ENCODE measurements at regions not wholly inside any gene's neighbourhood (a gene's known extent, or its start where the extent isn't known, plus 50 kb on each side); places are given as distances from the start of the nearest gene placed in this dataset.

DNA sequence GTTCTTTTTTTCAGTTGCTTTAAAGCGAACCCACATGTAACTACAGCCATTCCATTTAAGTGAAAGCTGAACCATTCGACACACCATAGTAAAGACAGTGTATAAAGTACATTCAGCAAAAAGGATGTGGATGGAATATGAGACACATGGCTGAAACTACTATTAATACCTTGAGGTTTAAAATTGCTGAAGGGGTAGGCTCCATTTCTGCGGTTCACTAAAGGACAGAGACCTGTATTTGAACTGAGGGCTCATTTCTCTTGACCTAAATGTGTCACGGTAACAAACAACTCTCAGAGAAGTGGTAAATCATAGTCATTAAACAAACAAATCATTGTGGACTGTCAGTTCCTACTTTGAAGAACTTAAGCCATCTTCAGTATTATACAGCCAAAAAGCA lies 1085.6 kb upstream of the TENM3 start:
- Histone ChIP-seq H4K5ac (ENCODE audit: low read length) (no peak overlapping the region), H3K4me3 (ENCODE audit: low read length) (no peak overlapping the region), H3K56ac (ENCODE audit: low read length) (no peak overlapping the region), H3K79me1 (ENCODE audit: low read length) (no peaks in the 10 kb centered on the region), H2BK15ac (replicated peaks; ENCODE audit: low read depth) (no peak overlapping the region), H2BK5ac (ENCODE audit: low read length) (no peak overlapping the region), H2AK5ac (ENCODE audit: low read length) (no peak overlapping the region), H3K18ac (ENCODE audit: low read length) (no peak overlapping the region), H3K4me1 (ENCODE audit: control insufficient read depth, low read depth, low read length) (no peaks in the 10 kb centered on the region), H3K4me2 (ENCODE audit: low read length) (no peak overlapping the region), H3K27ac (ENCODE audit: low read depth, low read length) (no peak overlapping the region), H3K4ac (ENCODE audit: low read depth, low read length) (no peak overlapping the region), H2BK120ac (ENCODE audit: low read depth, low read length) (no peak overlapping the region), H3K23ac (ENCODE audit: low read length) (no peak overlapping the region), H4K8ac (ENCODE audit: low read depth, low read length) (no peak overlapping the region), H3K79me2 (ENCODE audit: control insufficient read depth, insufficient read depth, low read length) (no peaks in the 10 kb centered on the region), H3K36me3 (ENCODE audit: control insufficient read depth, insufficient read depth, low read length) (no peaks in the 10 kb centered on the region), H3K27me3 (ENCODE audit: insufficient read depth, low read length, poor library complexity) (no peaks in the 10 kb centered on the region), H3K9ac (ENCODE audit: low read length) (no peak overlapping the region)
- no peak for DNase-seq
- WGBS (ENCODE audit: extremely low coverage, insufficient coverage, low lambda C conversion rate) = no CpG with 5 or more reads among the region's 4 CpGs

DNA sequence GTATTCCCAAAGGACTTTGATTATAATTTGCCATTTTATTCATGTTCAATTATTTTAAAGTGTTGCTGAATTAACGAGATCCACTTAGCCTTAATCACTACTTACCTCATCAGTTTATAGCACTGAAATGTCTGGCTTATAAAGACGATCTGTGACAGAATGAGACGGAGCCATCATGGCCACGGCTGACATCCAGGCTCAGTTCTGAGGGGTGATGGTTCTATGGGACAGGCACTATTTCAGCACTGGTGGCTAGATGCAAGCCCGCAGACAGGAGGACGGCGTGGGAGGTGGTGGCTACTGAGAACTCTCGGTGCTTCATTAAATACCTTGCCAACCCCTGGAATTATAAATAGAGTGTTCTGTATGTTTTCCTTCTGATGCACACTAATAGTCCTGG lies 1084.2 kb upstream of the TENM3 start:
- H3K27ac ChIP-seq (ENCODE audit: low read depth, low read length) = no peak overlapping the region
- H3K18ac ChIP-seq (ENCODE audit: low read length) = no peak overlapping the region
- DNase-seq = no peak
- no peaks in the 10 kb centered on the region for H3K79me1 ChIP-seq (ENCODE audit: low read length)
- H3K4ac ChIP-seq (ENCODE audit: low read depth, low read length) = no peak overlapping the region
- no peak overlapping the region for H3K56ac ChIP-seq (ENCODE audit: low read length)
- no peak overlapping the region for H2BK5ac ChIP-seq (ENCODE audit: low read length)
- H2BK15ac ChIP-seq (replicated peaks; ENCODE audit: low read depth) = no peak overlapping the region
- no peak overlapping the region for H3K4me2 ChIP-seq (ENCODE audit: low read length)
- WGBS (ENCODE audit: extremely low coverage, insufficient coverage, low lambda C conversion rate) = no CpG with 5 or more reads among the region's 8 CpGs
- no peak overlapping the region for H3K9ac ChIP-seq (ENCODE audit: low read length)
- H3K27me3 ChIP-seq (ENCODE audit: insufficient read depth, low read length, poor library complexity) = no peaks in the 10 kb centered on the region
- H4K5ac ChIP-seq (ENCODE audit: low read length) = no peak overlapping the region
- no peak overlapping the region for H3K23ac ChIP-seq (ENCODE audit: low read length)
- H4K8ac ChIP-seq (ENCODE audit: low read depth, low read length) = no peak overlapping the region
- no peak overlapping the region for H2AK5ac ChIP-seq (ENCODE audit: low read length)
- H3K4me3 ChIP-seq (ENCODE audit: low read length) = no peak overlapping the region
- H3K4me1 ChIP-seq (ENCODE audit: control insufficient read depth, low read depth, low read length) = no peaks in the 10 kb centered on the region
- no peak overlapping the region for H2BK120ac ChIP-seq (ENCODE audit: low read depth, low read length)
- no peaks in the 10 kb centered on the region for H3K79me2 ChIP-seq (ENCODE audit: control insufficient read depth, insufficient read depth, low read length)
- no peaks in the 10 kb centered on the region for H3K36me3 ChIP-seq (ENCODE audit: control insufficient read depth, insufficient read depth, low read length)

DNA sequence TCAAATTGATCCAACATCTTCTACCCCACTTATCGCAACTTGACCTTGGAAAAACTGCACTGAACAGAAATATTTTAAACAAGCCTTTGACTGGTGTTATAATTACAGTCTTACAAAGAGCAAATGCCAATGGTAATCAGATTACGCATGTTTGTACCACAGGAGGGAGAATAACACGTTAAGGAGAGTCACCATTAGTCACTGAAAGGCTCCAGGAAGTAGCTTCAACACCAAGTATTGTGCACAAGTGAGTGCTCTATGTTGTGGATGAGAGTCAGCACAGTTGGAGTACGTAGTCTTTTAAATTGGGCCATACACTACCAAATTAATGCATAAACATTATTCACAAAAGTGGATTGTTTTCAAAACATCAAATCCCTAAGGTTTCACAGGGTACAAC lies 1081.5 kb upstream of the TENM3 start:
- Histone ChIP-seq H4K5ac (ENCODE audit: low read length) (no peak overlapping the region), H2BK120ac (ENCODE audit: low read depth, low read length) (no peak overlapping the region), H3K4me2 (ENCODE audit: low read length) (no peak overlapping the region), H3K4me1 (ENCODE audit: control insufficient read depth, low read depth, low read length) (no peaks in the 10 kb centered on the region), H3K27ac (ENCODE audit: low read depth, low read length) (no peak overlapping the region), H3K4ac (ENCODE audit: low read depth, low read length) (no peak overlapping the region), H3K56ac (ENCODE audit: low read length) (no peak overlapping the region), H3K36me3 (ENCODE audit: control insufficient read depth, insufficient read depth, low read length) (no peaks in the 10 kb centered on the region), H3K9ac (ENCODE audit: low read length) (no peak overlapping the region), H3K79me2 (ENCODE audit: control insufficient read depth, insufficient read depth, low read length) (no peaks in the 10 kb centered on the region), H2BK15ac (replicated peaks; ENCODE audit: low read depth) (no peak overlapping the region), H2BK5ac (ENCODE audit: low read length) (no peak overlapping the region), H3K23ac (ENCODE audit: low read length) (no peak overlapping the region), H3K18ac (ENCODE audit: low read length) (no peak overlapping the region), H4K8ac (ENCODE audit: low read depth, low read length) (no peak overlapping the region), H3K4me3 (ENCODE audit: low read length) (no peak overlapping the region), H3K79me1 (ENCODE audit: low read length) (no peaks in the 10 kb centered on the region), H2AK5ac (ENCODE audit: low read length) (no peak overlapping the region), H3K27me3 (ENCODE audit: insufficient read depth, low read length, poor library complexity) (no peaks in the 10 kb centered on the region)
- DNase-seq = no peak
- WGBS (ENCODE audit: extremely low coverage, insufficient coverage, low lambda C conversion rate) = no CpG with 5 or more reads among the region's 4 CpGs

DNA sequence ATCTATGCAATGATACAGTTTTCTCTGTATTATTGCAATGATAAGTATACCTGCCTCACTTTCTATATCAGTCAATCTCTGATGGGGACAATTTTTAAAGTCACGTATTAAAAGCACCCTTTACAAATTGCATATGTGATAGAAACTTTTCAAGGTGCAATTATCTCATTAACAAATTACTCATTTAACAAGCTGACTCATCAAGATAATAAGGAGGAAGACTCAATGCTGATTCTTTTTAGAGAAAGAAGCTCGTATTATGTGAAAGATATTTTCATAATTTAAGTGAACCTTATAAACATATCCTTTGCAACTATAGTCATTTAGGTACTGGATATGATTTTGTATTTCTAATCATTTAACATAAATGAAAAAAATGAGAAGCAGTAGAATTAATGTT lies 1080.9 kb upstream of the TENM3 start:
- no peak overlapping the region for H3K4me2 ChIP-seq (ENCODE audit: low read length)
- H3K23ac ChIP-seq (ENCODE audit: low read length) = no peak overlapping the region
- no peak overlapping the region for H3K4ac ChIP-seq (ENCODE audit: low read depth, low read length)
- H4K8ac ChIP-seq (ENCODE audit: low read depth, low read length) = no peak overlapping the region
- no peaks in the 10 kb centered on the region for H3K27me3 ChIP-seq (ENCODE audit: insufficient read depth, low read length, poor library complexity)
- no peaks in the 10 kb centered on the region for H3K4me1 ChIP-seq (ENCODE audit: control insufficient read depth, low read depth, low read length)
- no peak overlapping the region for H3K18ac ChIP-seq (ENCODE audit: low read length)
- no peaks in the 10 kb centered on the region for H3K36me3 ChIP-seq (ENCODE audit: control insufficient read depth, insufficient read depth, low read length)
- H3K79me2 ChIP-seq (ENCODE audit: control insufficient read depth, insufficient read depth, low read length) = no peaks in the 10 kb centered on the region
- H3K79me1 ChIP-seq (ENCODE audit: low read length) = no peaks in the 10 kb centered on the region
- H3K56ac ChIP-seq (ENCODE audit: low read length) = no peak overlapping the region
- H4K5ac ChIP-seq (ENCODE audit: low read length) = no peak overlapping the region
- H3K27ac ChIP-seq (ENCODE audit: low read depth, low read length) = no peak overlapping the region
- no peak overlapping the region for H2BK5ac ChIP-seq (ENCODE audit: low read length)
- H2BK15ac ChIP-seq (replicated peaks; ENCODE audit: low read depth) = no peak overlapping the region
- H3K4me3 ChIP-seq (ENCODE audit: low read length) = no peak overlapping the region
- no CpG with 5 or more reads among the region's 2 CpGs for WGBS (ENCODE audit: extremely low coverage, insufficient coverage, low lambda C conversion rate)
- H2BK120ac ChIP-seq (ENCODE audit: low read depth, low read length) = no peak overlapping the region
- no peak overlapping the region for H2AK5ac ChIP-seq (ENCODE audit: low read length)
- H3K9ac ChIP-seq (ENCODE audit: low read length) = no peak overlapping the region
- DNase-seq = no peak

DNA sequence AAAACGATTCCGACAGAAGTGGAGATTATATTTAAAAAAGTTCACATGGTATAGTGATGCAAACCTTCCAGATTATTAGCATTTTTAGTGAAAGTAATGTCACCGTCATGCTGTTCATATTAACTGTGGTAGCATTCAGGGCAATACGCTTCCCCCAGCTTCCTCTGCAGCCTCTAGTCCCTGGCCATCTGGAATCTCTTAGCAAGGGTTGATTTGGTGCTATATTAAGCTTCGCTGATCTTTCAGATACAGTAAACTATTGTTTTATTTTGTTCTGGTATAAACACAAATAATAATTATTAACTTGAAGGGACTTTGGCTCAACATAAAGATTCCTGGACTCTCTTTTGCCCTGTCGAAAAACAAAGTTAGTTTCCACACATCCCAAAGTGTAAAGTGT lies 1080.5 kb upstream of the TENM3 start:
- H3K18ac ChIP-seq (ENCODE audit: low read length) = no peak overlapping the region
- H3K27me3 ChIP-seq (ENCODE audit: insufficient read depth, low read length, poor library complexity) = no peaks in the 10 kb centered on the region
- DNase-seq = no peak
- no peak overlapping the region for H3K4me3 ChIP-seq (ENCODE audit: low read length)
- H3K4me1 ChIP-seq (ENCODE audit: control insufficient read depth, low read depth, low read length) = no peaks in the 10 kb centered on the region
- no peak overlapping the region for H3K56ac ChIP-seq (ENCODE audit: low read length)
- no peak overlapping the region for H3K27ac ChIP-seq (ENCODE audit: low read depth, low read length)
- H3K79me2 ChIP-seq (ENCODE audit: control insufficient read depth, insufficient read depth, low read length) = no peaks in the 10 kb centered on the region
- H3K4me2 ChIP-seq (ENCODE audit: low read length) = no peak overlapping the region
- no peak overlapping the region for H3K4ac ChIP-seq (ENCODE audit: low read depth, low read length)
- H3K36me3 ChIP-seq (ENCODE audit: control insufficient read depth, insufficient read depth, low read length) = no peaks in the 10 kb centered on the region
- no peak overlapping the region for H4K5ac ChIP-seq (ENCODE audit: low read length)
- no peak overlapping the region for H3K9ac ChIP-seq (ENCODE audit: low read length)
- no peak overlapping the region for H2BK5ac ChIP-seq (ENCODE audit: low read length)
- WGBS (ENCODE audit: extremely low coverage, insufficient coverage, low lambda C conversion rate) = no CpG with 5 or more reads among the region's 6 CpGs
- no peak overlapping the region for H4K8ac ChIP-seq (ENCODE audit: low read depth, low read length)
- H2AK5ac ChIP-seq (ENCODE audit: low read length) = no peak overlapping the region
- H2BK15ac ChIP-seq (replicated peaks; ENCODE audit: low read depth) = no peak overlapping the region
- no peaks in the 10 kb centered on the region for H3K79me1 ChIP-seq (ENCODE audit: low read length)
- H3K23ac ChIP-seq (ENCODE audit: low read length) = no peak overlapping the region
- H2BK120ac ChIP-seq (ENCODE audit: low read depth, low read length) = no peak overlapping the region

DNA sequence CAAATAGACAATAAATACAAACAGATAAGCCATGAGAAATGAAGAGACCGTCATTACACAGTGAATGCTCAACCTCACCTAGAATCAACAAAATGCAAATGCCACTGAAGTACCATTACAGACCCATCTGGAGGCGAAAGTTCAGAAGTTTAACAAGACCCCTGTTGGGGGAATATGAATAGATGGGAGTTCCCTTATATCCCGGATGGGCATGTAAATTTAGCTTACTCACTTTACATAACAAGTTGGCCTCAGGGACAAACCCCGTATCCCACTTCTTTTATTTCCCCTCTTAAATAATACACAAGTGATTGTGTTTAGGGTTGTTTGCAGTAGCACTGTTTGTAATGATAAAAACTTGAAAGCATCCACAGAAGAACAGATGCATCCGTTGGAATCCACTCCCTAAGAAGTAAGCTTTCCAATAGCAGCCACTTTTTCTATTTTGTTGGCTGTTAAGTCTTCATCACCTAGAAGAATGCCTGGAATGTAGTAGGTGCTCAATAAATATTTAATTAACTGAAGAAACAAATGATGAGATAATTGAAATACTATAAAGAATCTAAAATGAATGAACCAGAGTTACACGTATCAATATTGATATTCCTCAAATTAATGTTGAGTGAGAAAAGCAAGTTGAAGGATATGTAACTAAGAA lies 1076.3 kb upstream of the TENM3 start:
- no peaks in the 10 kb centered on the region for H3K79me1 ChIP-seq (ENCODE audit: low read length)
- H2BK120ac ChIP-seq (ENCODE audit: low read depth, low read length) = no peak overlapping the region
- H3K23ac ChIP-seq (ENCODE audit: low read length) = no peak overlapping the region
- H3K4me1 ChIP-seq (ENCODE audit: control insufficient read depth, low read depth, low read length) = no peaks in the 10 kb centered on the region
- H3K79me2 ChIP-seq (ENCODE audit: control insufficient read depth, insufficient read depth, low read length) = no peaks in the 10 kb centered on the region
- no peak overlapping the region for H3K27ac ChIP-seq (ENCODE audit: low read depth, low read length)
- H3K27me3 ChIP-seq (ENCODE audit: insufficient read depth, low read length, poor library complexity) = no peaks in the 10 kb centered on the region
- no peaks in the 10 kb centered on the region for H3K36me3 ChIP-seq (ENCODE audit: control insufficient read depth, insufficient read depth, low read length)
- DNase-seq = no peak
- no peak overlapping the region for H2BK15ac ChIP-seq (replicated peaks; ENCODE audit: low read depth)
- H3K4me3 ChIP-seq (ENCODE audit: low read length) = no peak overlapping the region
- no peak overlapping the region for H3K56ac ChIP-seq (ENCODE audit: low read length)
- no peak overlapping the region for H3K9ac ChIP-seq (ENCODE audit: low read length)
- no peak overlapping the region for H4K5ac ChIP-seq (ENCODE audit: low read length)
- no peak overlapping the region for H4K8ac ChIP-seq (ENCODE audit: low read depth, low read length)
- WGBS (ENCODE audit: extremely low coverage, insufficient coverage, low lambda C conversion rate) = no CpG with 5 or more reads among the region's 6 CpGs
- no peak overlapping the region for H3K4ac ChIP-seq (ENCODE audit: low read depth, low read length)
- H2AK5ac ChIP-seq (ENCODE audit: low read length) = no peak overlapping the region
- no peak overlapping the region for H3K18ac ChIP-seq (ENCODE audit: low read length)
- H3K4me2 ChIP-seq (ENCODE audit: low read length) = no peak overlapping the region
- H2BK5ac ChIP-seq (ENCODE audit: low read length) = no peak overlapping the region

All from mesendoderm (in vitro differentiated cells).